NB4 (cell line): ENCODE measurements at regions not wholly inside any gene's neighbourhood (a gene's known extent, or its start where the extent isn't known, plus 50 kb on each side); places are given as distances from the start of the nearest gene placed in this dataset.

Experiments
- POLR2A ChIP-seq: IDR thresholded peaks from 2 replicates; pipeline ENCODE4 v1.6.1; 2011; ENCODE audit warnings: mild to moderate bottlenecking; ENCODE audit not compliant: insufficient read length; ENCODE audit errors: extremely low read depth
- TF ChIP-seq, protein P1 (sequence below): IDR thresholded peaks from one replicate; pipeline ENCODE4 v1.5.1; 2012; ENCODE audit warnings: low read depth, low read length
- TF ChIP-seq, protein P2 (sequence below): IDR thresholded peaks from 2 replicates; pipeline ENCODE4 v1.6.1; 2011; ENCODE audit warnings: low read depth, low read length

DNA sequence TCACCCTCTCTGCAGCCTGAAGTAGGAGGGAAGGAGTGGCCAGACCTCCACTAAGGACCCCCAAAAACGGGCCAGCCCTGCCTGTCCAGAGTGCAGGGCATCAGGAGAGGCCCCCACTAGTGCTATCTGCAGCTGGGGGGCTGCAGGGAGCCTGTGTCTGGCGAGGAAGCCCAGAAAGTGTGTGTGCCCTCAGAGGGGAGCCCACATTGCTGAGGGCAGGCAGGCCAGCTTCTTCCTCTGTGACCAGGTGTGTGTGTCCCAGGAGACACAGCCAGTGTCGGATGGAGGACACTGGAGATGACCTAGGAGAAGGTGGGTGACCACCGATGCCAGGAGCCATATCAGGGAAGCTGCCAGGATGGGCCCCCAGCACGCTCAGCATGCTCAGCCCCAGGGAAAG, 218.7 kb downstream of the IRX2 start:
- TF ChIP-seq, protein P1, sequence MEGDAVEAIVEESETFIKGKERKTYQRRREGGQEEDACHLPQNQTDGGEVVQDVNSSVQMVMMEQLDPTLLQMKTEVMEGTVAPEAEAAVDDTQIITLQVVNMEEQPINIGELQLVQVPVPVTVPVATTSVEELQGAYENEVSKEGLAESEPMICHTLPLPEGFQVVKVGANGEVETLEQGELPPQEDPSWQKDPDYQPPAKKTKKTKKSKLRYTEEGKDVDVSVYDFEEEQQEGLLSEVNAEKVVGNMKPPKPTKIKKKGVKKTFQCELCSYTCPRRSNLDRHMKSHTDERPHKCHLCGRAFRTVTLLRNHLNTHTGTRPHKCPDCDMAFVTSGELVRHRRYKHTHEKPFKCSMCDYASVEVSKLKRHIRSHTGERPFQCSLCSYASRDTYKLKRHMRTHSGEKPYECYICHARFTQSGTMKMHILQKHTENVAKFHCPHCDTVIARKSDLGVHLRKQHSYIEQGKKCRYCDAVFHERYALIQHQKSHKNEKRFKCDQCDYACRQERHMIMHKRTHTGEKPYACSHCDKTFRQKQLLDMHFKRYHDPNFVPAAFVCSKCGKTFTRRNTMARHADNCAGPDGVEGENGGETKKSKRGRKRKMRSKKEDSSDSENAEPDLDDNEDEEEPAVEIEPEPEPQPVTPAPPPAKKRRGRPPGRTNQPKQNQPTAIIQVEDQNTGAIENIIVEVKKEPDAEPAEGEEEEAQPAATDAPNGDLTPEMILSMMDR = no peak
- TF ChIP-seq POLR2A = no peak
- TF ChIP-seq, protein P2, sequence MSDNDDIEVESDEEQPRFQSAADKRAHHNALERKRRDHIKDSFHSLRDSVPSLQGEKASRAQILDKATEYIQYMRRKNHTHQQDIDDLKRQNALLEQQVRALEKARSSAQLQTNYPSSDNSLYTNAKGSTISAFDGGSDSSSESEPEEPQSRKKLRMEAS = no peak
